RPMI8226 (cell line): ENCODE measurements at regions not wholly inside any gene's neighbourhood (a gene's known extent, or its start where the extent isn't known, plus 50 kb on each side); places are given as distances from the start of the nearest gene placed in this dataset.
A peak's percentile ranks its signal among the peaks of the same experiment; 100 is the strongest.

Experiments
- DNase-seq: peaks from one replicate; pipeline ENCODE4 v3.0.0-alpha.2; 2015

DNA sequence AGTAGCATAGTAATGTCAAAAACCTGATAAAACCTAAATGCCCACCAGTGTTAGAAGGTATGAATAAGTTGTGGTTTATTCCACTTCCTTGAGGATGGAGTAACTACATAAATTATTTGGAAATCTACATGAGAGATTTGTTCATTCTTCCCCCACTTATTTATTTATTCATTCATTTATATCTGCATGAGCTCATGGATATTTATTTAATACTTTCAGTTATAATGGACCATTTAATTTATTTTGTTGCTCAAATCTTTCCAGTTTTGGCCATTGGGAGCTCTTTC lies 223.8 kb upstream of the S1PR3 start:
- no peak for DNase-seq

DNA sequence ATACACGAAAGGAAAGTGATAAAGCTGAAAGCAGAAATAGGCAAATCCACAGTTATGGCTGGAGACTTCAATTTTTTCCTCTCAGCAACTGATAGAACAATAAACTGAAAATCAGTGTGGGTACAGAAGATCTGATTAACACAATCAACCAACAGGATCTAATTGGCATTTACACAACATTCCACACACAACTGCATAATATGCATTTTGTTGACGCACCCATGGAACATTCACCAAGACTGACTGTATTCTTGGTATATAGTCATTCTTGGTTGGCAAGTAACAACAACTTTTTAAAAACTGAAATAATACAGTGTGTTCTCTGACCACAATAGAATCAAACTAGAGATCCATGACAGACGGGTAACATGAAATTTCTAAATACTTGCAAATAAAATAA lies 218.7 kb upstream of the S1PR3 start:
- no peak for DNase-seq

DNA sequence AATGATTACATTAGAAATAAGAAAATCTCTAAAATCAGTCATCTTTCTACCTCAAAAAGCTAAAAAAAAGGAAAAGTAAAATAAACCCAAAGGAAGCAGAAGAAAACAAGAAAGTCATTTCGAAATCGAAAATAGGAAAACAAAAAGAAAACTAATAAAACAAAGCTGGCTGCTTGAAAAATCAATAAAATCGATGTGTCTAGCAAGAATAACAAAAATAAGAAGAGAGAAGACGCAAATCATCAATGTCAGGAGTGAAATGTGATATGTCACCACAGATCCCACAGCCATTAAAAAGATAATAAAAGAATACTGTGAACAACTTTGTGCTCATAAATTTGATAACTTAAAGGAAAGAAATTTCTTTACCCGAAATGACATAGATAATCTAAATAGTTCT lies 218.1 kb upstream of the S1PR3 start:
- no peak for DNase-seq

DNA sequence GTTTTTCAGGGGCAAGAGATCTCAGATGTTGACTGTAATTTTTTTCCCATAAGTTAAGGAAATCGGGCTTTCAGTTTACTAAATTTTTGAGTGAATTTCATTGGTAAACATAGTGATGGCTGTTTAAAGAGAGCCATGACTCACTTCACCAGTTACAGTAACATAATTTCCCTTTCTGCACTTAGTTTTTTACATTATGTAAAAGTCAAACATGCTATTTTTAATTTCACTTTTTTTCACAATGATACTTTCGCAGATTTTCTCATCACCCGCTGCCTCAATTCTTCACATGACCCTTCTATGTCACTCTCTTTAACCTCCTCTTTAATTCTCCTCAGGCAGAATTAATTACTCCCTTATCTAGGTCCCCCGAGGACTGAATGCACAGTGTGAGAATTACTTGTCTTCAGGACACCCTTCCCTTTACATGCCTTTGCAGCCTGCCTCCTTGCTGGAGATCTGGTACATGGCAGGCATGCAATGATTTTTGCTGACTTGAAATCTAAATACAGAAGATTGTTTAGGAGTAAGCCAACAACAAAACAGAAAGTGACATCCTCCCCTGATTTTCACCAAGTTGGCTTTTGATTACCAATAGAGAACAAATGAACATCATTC lies 217.5 kb upstream of the S1PR3 start:
- no peak for DNase-seq

DNA sequence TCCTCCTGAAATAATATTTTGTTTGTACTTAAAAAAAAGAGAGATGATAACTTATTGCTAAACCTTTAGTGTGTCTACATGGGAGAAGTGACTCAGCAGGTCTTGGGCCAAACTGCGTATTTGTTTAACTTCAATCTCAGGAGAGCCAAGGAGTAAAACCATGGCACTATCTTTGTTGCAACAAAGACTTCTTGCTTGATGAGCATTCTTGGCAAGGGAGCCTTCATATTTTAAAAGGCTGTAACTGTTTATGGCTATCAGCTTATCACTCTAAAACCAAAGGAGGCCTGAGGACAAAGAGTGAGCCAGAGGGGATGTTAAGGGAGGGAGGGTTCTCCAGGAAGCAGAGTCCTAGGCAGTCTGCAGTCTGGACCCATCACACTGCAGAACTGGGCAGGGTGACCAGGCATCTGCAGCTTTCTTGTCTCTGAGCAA lies 216.2 kb upstream of the S1PR3 start:
- no peak for DNase-seq

DNA sequence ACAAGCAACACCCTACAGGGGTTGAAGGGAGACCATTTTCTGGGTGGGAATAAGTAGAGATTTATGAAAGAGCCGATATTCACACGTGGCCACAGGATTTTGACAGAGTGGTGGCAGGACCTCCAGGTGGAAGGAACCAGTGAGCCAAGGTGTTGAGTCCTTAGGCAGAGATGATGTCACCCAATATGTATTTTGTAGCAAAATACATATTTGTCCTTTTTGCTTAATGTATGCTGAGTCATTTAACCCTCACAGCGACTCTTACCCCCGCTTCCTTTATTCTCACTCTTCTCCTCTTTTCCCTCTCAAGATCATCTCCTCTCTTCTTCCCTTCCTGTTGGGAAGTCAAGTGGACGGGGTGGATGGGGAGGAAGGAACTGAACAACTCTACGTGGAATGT lies 215.7 kb upstream of the S1PR3 start:
- DNase-seq, result no peak

DNA sequence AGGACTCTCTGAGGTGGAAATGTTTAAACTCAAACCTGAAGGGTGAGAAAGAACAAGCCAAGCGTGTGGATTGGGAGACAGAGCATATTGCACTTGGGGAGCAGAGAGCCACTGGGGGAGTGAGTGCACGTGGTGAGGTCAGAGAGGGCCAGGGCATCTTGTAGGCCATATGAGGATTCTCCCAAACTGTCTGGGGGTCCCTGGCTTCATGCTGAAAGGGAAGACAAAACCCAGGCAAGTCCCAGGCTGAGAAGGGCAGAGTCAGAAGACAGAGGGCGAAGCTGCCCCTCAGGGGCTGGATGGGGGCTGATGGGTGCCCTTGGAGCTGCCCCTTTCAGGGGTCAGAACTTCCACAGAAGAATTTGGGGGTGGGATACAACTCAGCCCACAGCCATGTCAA lies 215.3 kb upstream of the S1PR3 start:
- no peak for DNase-seq

DNA sequence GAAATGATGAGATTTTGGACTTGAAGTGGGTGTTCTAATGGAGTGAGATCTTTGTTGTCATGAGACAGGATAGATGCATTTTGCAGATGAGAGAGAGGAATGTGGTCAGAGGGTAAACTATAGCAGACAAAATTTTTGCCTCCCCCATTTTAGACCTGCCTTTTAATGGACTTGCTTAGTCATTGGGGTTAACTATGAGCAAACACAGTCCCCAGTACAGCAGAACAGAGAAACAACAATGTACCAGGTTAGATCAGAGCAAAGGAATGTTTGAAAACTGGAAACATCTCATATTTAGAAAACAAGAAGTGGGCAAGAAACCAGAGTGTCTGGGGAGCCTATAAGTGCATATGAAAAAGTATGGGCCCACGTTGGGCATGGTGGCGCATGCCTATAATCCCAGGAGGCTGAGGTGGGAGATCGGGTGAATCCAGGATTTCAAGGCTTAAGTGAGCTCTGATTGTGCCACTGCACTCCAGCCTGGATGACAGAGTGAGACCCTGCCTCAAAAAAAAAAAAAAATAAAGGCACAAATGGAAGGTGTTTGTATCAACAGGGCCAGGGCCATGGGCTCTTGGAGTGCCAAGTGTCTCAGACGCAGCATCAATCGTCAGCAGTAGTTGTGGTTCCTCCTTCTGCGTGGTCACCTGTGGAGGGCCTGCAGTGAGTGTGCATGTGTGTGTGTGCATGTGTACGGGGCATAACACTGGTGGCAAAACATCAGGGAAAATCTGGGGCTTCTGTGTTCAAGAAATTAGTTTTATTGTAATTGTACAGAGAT lies 214.4 kb upstream of the S1PR3 start:
- no peak for DNase-seq

DNA sequence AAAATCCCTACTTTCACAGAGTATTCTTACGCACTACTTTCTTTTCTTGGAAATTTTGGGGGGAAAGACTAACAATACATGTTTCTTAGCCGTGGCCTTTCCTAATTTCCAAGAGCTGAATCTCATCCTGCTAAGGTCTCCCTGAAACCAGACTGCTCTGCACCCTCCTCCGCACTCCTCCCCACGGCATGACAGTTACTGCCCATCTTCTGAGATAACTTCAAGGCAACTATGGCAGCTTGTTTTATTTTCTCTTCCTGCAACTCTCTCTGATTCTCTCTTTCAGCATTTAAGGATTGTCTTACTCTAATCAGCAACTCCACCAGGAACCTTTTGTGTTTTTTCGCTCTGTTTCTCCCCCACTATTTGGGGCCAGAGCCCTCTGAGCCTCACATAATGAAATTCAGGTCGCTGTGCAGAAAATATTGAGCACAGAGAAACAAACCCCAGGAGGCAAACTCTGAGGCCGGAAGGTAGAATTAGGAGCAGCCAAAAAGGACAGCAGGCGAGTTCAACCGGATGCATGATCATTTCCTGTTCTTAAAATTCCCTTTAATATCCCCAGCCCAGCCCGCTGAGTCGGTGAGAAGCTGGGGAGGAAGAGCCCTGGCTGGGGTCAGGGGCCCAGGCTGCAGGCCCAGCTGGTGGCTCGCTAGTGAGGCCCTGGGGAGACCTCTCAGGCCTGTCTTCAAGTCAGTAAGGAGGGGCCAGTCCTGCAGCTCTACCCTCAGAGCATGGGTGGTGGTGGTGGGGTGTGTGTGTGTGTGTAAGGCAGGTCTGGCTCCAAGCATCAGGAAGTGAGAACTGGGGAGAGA lies 213.6 kb upstream of the S1PR3 start:
- DNase-seq, result peak; percentile 20

DNA sequence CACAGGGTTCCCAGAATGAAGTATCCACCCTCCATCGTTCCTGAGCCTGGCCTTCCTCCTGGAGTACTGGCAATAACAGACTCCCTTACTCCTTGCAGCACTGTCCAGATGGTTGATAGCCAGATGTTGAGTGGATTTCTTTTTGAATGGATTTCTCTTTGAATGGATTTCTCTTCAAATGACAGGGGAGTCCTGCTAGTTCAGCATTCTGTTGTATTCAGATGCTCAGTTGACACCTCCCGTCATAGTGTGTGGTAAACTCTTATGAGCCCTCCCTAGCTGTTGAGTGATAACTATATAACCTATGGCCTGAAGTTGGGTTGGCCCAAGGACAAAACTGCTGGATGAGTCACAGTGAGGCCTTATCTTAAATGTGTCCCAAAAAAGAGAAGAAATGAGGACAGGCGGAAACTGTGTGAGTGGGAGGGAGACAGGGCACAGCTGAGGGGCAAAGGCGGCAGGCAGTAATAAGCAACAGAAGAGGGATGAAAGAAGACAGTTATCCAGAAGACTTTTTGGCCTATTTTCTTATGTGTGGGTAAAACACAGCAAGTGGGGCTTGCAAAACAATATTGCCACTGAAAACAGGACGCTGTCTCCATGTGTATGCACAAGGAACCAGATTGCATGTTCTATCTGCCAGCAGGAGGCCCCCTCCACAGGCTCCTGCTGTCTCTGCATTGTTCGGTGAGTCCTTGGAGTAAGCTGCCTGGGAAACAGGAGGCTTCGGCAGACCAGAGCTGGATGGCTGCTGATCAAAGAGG lies 209.5 kb upstream of the S1PR3 start:
- DNase-seq, result no peak

DNA sequence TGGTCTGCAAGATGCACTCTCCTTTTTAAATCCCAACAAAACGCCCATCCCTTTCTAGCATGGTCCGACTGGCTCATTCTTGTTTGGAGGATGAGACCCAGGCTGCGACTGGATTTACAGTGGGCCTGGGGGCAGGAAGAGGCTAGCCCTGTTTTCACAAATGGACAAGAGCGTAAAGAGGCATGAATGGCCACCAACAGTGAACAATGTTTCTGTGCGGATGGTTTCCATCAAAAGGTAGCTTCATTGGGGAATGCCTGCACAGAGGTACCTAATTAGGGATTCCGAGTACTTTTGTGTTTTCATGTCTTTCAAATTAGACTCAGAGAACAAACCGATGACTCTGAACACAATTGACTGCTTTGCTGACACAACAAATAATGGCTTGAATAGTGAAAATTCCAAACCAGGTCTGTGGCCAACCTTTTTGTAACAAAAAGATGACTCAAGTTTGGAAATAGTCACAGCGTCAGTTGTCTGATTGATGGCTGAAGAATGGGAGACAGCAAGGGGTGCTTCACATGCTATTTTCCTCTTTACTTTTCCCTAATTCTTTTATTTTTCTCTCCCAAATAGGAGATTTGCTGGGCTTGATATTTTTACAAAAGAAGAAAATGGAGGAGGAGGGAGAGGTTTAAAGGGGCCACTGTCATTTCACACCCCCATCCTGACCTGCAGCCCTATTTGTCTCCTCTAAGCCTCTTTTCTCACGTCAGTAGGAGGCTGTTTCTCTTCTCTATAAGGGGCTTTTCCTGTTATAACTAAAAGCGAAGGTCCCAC lies 208.1 kb upstream of the S1PR3 start:
- DNase-seq, result no peak

DNA sequence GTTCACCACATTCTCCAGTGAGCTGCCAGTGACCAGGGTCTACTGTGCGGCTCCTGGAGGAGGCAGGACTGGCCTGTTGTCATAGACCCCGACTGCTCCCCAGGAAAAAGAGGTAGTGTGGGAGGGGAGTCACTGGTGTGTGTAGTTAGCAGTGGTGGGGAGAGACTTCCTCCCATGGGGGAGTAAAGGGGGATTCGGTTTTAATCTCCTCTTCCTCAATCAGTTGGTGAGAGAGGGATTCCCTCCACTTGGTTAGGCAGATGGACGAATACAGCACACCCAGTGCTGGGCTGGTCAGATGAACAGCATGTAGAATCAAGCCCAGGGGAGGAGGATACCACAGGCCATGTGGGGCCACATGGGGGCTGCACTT lies 207.6 kb upstream of the S1PR3 start:
- DNase-seq, result no peak

DNA sequence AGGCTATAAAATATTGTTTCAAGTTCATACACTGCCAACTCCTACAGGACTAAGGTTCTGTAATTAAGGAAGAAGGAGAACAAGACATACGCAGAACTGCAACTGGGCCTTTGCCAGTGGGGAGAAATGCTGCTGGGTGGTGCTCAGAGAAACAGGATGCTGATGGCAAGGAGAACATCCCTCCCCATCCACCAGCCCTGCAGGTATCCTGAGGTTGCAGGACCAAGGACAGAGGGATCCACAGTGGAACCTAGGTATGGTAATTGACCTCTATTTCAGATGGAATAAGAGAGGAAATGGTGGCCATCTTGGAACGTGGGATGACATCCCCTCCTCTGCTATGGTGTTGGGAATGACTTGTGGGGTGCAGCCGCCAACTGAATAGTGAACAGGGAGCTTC lies 206.3 kb upstream of the S1PR3 start:
- no peak for DNase-seq

DNA sequence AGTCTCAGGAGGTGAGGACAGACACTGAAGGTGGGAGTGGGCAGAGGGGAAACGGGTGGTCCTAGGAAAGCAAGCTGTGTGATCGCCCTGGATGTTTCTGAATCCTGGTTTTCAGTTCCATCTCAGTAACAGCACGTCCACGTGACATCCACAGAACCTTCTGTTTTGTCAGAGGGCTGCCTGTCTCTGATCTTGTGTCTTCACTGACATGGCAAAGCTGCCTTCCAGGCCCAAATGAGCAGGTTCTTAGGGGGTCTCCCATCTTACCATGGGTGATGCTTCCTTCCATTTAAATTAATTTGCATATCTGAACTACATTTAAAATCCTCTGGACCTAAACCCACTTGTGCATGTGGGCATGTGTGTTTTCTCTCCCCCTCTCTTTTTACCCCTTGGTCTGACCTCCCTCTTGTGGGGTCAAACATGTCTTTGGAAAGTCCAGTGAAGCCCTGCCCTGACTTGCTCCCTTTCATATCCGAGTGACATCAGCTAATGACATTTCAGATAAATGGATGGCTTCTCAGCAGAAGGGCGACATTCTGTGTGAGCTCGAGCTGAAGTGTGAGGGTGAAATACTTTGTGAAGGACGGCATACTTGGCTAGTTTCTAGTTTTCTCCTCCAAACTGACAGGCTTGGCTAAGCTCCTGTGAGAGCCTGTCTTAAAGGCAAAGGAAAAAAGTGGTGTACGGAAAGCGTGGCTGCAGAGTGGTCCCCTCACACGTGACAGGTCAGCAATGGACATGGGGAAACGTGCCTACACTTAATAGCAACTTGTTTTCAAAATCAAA lies 204.8 kb upstream of the S1PR3 start:
- DNase-seq, result no peak

DNA sequence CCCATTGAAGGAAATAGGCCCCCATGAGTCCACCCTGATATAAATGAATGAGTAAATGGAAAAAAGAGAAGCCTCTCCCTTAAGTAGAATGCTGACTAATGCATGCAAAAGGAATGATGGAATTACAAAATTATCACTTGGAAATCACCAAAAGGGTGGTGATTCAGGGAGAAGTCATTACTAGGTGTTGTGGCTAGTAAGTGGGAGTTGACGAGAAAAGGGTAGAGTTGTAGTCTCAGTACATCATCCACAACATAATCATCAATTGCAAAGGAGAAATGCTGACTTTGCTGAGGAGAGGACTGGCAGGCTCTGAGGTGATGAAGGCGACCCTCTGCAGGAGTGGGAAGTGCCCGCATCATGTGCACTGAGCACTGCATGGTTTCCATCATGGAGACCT lies 201.5 kb upstream of the S1PR3 start:
- no peak for DNase-seq

DNA sequence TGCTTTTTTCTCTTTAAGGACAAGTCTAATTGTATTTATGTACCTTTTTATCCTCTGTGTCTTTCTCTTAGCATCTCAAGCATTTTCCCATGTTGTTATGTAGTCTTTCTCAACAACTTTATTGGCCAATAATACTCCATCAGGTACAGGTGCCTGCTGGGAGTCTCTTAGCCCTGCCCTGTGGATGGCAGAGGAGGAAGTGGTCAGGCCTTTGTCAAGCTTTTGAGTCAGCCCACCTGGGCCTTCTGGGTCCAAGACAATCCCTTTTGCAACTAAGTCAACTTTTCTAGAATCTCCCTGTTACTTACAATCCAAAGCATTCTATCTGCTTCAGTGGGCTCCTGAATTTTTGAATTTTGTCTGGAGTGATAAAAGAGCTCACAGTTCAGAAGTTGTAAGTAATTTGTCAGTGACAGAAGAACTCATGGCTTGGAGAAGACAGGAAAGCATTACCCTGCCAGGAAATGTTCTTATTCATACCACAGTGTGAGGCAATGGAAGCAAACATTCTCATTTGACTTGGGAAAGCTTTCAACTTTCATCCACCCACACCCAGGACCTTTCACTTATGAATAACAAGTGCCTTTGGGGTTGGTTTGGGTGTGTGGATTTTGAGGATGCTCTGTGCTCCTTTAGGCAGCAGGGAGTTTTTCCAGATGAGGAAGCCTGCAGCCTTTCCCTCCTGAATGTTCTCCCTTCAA lies 200.0 kb upstream of the S1PR3 start:
- no peak for DNase-seq

DNA sequence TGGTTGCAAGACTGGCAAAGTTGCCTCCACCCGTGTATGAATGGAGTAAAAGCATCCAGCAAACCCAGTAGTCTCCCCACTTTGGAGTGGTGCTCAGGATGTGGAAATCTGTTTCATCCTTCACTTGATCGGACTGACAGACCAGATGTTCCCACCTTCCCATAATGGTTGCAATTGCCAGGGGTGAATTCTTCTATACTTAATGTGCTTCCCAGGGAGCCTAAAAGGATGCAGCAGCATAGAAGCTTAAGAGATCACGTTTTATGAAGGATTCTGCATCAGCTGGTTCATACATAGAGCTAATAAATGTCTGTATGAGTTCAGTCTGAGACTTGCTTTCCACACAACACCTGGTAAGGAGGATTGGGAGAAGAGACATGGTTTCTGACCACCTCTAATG lies 198.8 kb upstream of the S1PR3 start:
- DNase-seq, result no peak

DNA sequence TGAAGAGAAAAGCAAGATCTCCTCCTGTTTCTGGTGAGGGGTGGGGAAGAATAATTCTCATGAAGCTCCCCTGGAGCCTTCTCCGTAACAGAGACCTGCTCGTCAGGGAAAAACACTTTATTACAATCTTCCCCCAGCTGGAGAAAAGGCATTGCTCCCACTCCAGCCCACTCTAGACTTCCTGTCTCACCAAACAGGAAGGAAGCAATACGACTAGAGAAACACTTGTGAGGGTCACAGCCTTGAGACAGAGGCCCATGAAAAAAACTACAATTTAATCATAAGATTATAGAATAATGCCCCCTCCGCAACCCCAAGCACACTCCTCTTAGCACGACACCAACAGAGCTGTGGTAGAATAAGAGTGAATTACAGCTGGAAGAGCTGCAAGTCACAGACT lies 197.2 kb upstream of the S1PR3 start:
- no peak for DNase-seq

DNA sequence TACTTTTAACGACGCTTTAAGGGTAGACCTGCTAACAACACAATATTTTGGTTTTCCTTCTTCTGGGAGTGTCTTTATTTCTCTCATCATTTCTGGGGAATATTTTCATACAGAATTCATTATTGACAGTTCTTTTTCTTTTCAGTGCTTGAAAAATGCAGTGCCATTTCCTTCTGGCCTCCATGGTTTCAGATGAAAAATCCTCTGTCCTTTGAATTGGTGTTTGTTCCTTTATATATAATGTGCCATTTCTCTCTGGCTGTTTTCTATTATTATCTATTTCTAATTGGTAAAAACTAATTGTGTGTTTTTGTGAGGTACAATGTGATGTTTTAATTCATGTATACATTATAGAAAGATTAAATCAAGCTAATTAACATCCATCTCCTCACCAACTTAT lies 194.3 kb upstream of the S1PR3 start:
- no peak for DNase-seq

DNA sequence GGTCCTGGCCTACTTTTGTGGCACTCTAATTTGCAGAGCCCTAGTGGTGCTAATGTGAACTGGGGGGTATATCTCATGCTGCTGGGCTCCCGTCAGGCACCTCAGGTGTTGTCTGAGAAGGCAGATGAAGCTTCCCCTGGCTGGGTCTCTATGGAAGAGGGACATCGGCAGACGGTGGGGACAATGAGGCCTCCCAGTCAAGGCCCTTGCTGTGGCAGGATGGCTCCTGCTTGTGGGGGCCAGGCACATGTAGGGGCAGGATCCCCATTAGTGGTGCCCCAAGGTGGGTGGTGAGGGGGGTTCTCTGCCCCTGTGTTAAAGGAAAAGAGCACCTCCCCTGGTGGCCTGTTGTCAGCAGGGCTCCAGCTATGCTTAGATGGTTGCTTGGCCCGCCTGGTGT lies 192.8 kb upstream of the S1PR3 start:
- DNase-seq, result no peak
